NCI-H2196 treated with DMSO at 0.1 percent for 48 hours (cell line): ENCODE measurements at regions not wholly inside any gene's neighbourhood (a gene's known extent, or its start where the extent isn't known, plus 50 kb on each side); places are given as distances from the start of the nearest gene placed in this dataset.
"Not testable (repeated sequence)": the region's sequence is repeated elsewhere in the genome, so short reads cannot be mapped to it uniquely, and the experiment has no call there.

Source experiments
- DNase-seq: peaks from one replicate; lab custom pipeline; 2025; ENCODE audit not compliant: unreplicated experiment; lab: John Stamatoyannopoulos, UW

DNA sequence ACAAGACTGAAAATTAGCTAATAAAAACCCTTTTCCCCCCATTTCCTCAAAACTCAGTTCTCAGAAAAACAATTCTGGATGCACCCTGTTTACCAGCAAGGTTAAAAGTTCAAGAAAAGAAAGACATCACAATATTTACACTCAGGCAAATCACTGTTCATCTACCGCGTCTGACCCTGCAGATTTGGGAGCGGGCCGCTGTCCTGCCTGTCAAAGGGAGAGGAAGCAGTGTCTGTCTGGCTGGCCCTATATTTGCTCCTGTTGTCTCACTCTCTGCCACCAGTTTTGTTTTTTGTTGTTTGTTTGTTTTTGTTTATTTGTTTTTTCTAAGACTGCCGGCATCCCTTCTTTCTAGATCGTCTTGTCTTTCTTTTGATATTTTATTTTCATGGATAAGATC, 299.4 kb downstream of the BCL2L11 start:
- DNase-seq = not testable (repeated sequence)

DNA sequence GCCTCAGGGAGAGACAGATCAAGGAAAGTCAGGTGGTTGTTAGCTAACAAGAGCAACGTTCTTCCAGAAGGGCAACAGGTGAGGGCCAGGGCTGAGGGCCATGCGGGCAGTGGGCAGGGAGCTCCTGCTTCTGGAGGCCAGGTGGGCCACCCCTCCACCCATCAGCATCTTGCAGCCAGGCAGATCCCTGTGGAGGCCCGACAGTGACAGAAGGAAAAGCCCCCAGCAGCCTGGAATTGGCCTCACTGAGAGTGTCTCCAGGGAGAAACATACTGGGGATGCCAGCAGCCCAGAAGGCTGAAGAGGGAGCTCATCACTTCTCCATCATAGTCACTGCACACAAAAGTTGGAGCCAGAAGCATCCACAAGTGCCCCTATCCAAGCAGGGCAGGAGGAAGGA, 300.1 kb downstream of the BCL2L11 start:
- DNase-seq = not testable (repeated sequence)

DNA sequence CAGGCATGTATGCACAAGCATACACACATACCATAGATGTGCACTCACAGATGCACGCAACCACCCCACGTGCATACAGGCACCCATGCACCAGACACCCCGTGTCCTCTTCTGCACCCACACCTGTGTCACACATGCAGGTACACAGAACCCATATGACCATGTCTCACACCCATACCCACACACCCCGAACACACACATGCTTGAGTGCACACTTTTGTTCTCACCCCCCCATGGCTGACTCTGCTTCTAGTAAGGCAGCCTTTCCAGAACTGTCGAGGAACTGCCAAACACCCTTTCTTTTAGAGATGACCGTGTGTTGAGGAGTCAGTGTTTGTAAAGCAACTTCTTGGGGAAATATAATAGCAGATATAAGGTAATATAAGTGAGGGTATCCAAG, 301.2 kb downstream of the BCL2L11 start:
- DNase-seq = not testable (repeated sequence)

DNA sequence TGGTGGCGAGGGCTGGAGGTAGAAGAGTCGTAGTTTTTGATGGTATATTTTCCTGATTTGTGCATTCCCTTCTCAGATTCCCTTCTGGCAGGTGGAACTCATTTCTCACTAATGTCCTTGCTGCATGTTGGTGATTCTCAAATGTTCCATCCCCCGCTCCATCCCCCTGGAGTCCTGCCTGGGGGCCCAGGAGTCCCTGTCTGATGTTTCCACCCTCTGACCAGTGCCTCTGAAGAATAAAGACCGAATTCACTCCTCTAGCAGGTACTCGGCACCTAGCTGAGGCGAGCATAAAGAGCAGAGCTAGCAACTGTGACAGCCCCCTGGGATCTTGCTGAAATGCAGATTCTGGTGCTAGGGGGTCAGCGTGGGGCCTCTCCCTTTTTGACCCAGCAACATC, 301.8 kb downstream of the BCL2L11 start:
- DNase-seq = not testable (repeated sequence)

DNA sequence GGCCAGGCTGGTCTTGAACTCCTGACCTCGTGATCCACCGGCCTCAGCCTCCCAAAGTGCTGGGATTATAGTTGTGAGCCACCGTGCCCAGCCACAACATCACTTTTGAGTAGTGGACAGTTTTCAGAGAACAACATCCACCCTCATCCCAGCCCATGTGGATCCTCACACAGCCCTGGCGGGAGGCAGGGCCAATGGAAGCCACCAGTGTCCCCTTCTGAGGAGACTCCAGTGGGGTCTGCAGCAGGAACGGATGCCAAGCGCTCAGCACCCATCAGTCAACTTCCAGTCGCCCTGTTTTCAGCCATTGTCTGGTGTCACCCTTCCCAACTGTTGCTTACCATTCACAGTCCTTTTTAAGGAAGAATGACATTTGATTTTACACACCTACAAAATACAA, 302.5 kb downstream of the BCL2L11 start:
- DNase-seq = not testable (repeated sequence)

DNA sequence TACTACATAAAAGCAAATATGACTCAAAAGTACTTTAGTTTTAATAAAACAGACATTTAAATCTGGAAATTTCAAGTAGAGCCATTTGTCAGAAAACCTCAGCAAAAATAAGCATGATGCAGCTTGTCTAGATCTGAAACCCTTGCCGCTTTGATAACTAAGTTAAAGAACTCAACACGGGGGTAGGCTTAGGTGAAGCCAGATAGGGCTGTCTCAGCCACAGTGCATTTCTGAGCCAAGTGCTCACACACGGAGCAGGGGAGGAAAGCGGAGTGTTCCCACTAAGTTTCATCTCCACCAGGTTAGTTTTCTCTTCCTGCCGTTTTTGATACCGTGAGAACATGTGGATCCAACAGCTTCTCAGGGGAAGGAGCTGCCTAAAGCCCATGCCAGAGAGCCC, 303.5 kb downstream of the BCL2L11 start:
- not testable (repeated sequence) for DNase-seq

DNA sequence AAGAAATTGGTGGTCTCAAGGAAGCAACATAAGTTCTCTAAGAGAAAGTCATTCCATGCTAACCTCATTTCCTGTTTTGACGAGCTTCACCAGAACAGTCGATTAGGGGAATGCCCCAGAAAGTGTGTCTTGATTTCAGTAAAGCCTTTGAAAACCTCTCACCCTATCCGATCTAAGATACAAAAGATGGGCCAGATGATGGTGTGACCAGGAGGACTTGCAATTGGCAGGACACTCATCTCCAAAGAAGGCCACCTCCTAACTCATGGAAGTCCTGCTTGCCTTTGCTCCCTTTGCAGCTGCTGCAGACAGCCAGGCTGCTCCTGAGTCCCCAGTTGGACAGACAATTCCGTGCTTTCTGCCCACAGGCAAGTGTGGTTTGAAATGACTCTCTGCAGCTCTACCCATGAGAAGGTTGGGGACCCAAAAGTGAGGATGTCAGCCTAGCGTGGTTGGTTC, 304.2 kb downstream of the BCL2L11 start:
- DNase-seq = not testable (repeated sequence)

DNA sequence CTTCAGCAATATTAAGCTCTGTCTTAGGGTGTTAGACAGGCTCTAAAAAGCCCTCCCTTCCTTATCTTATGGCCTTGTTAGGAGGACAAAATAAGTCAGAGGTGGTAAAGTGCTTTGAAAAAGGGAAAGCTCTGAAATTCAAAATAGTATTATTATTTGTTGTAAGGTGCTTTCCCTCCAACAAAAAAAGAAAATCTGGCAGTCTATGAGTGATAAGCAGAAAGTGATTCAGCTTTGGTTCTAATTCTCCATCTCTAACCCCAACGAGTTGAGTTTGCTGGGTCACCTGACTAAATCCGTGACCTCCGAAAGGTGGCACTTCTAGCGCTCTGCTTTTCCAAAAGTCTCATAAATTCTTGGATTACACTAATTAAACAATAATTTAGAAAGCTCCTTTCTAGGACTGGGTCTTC, 305.1 kb downstream of the BCL2L11 start:
- not testable (repeated sequence) for DNase-seq

DNA sequence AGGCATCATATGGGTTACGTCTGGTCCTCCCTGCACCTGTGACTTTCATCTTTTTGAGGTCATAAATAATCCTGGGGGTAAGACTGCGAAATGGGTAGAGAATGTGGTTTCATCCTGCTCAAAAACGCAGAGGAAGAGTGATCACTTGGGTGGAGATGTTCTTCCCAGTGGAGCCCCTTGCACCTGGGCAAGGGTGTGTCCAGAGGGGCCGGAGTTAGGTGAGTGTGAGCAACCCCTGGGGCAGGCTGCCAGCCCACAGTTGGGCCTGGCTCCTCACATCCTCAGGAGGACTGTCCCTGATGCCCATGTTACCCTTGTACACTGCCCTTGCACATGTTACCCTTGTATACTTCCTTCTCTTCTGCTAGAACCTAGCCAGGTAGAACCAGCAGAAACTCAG, 306.6 kb downstream of the BCL2L11 start:
- DNase-seq = not testable (repeated sequence)

DNA sequence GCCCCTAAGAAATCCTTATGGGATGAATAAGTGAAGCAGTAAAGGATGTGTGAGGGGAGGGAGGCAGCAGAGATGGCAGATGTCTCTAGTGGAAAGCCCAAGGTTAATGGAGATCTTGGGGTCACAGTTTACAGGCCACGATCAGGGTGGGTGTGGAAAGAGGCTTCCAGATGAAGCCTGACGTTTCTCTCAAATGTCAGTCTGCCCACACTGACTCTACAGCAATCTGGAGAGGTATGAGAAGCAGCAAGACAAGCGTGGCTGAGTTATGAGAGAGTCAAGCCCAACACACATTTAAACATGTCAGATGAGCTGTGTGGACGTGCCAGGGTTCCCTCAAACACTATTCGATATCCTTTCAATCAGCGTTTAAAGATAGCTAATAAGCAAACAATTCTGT, 308.2 kb downstream of the BCL2L11 start:
- DNase-seq = not testable (repeated sequence)

DNA sequence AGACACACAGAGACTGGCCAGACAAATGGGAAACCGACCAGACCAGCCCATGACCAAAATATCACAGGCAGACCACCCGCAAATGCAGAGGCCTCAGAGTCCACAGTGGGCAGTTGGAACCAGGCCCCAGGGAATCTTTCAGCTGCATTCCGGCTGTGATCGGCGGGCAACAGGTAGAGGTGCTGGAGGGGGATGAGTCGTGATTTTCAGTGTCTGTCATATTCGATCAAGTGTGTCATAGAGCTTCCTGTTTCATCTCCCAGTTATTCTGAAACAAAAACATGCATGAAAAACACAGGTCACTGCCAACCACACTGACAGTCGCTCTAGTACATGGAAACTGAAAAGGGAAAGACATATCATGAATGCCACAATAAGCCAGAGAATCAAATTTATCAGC, 308.6 kb downstream of the BCL2L11 start:
- not testable (repeated sequence) for DNase-seq

DNA sequence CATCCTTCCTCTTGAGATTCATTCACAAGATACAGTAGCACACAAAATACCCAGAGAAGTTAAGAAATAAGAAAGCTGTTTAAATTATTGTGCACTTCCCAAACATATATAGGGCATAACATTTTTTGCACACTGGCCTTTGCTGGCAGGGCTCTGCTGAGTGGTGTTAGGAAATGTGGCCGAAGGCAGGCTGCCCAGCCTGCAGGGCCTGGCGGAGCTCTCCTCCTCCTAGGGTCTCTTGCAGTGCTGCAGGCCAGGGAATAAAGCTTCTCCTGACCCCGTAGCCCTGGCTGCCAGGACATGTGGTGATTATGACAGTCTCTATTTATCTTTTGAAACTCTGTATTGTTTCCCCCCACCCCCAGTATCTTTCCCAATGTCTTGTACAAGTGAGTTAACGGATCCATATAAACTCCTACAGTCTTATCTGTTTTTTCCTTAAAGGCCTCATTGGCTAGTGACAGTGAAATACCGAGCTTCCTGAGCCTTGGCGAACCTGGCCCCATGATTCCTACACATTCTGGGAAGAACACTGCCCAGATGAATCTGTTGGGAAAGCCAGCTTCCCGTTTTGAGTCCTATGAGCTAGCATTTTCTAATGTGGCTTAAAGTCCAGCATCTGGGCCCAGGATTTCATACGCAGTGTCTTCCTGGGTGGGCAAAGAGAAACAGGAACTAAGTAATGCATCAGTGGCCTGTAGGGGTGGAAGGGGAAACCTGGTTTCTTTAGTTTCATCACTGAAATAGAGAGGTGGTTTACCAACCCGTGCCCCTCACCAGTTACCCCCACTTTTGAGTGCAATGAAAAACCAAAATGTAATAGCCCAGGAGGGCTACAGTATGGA, 310.3 kb downstream of the BCL2L11 start:
- DNase-seq = not testable (repeated sequence)

DNA sequence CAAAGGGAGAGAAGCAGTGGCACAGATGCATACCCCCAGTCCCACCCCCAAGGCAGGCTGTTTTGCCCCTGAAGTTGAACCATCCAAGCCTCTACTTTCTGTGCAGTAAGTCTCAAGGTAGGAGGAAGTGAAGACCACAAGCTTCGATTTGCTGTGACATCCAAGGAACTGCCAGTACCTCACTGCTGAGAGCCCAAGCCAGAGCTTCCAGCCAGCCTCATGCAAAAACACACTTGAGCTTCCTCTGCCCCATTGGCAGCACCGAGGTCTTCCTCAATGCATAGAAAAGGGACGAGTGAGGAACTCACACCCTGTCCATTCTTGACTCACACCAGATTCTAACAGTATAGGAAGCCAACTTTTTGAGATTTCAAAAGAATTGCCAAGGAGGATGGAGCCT, 311.7 kb downstream of the BCL2L11 start:
- not testable (repeated sequence) for DNase-seq

DNA sequence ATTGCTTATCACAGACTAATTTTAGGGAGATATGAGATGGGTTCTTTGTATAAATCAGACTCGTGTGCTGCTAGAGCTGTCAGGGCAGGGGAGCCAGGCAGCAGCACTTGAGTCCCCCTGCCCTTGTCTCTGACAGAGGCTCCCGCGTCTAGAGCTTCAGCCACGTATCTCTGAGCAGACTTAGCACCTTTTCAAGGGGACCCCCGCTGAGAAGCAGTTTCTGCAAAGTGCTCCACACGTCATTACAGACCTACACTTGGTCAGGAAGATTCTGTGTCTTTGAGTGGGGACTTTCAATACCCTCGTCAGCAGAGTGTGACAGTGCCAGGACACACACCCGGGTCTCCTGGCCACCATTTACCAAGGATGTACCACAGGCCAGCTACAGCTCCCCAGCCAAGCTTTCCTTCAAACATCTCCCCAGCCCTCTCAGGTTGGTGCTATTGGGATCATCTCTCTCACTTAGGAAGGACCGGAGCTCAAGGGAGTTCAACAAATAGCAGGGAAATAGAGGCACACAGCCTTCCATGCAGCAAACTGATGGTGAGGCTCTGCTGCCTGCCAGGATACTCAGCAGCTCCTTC, 312.3 kb downstream of the BCL2L11 start:
- not testable (repeated sequence) for DNase-seq

DNA sequence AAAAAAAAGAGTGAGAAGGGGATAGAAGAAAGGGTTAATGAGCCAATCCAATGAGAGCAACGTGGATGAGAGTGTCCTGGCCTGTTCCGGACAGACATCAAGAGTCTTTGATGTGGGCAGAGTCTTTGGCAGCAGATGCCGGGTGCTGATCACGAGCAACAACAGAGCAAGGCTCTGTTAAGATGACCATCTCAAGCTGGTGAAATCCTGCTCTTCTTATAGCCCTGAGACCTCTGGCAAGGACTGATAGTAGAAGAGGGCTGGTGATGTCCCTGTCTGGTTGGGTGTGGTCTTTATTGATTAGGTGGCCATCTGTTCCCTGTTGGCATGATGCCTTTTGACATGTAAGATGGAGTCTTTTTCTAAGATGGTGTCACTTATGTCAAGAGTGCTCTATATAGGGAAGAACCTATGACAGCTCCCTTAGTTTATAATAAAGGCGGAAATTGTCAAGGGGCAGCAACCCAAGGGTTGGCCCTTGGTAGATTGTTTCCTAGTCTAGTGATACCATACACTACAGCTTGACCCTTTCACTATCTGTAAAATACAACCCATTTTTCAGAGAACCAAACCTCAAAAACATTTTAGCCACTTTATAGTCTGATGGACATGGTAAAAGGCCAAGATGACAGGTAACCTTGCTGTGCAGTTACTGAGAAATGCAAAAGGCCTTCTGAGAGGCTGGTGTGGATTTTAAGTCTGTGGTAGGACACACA, 313.3 kb downstream of the BCL2L11 start:
- not testable (repeated sequence) for DNase-seq

DNA sequence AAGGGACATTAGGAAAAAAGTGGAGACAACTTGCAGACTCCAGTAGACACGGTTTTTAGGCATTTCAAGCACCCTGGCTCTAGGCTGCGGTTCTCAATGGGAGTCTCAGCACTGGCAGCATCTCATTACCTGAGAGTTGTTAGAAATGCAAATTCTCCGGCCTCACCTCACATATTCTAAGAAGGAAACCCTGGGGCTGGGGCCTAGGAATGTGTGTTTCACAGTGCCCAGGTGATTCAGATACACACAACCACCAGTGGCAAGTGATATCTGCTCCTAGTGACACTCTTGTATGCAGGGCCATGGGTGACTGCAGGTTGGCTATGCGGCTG, 313.9 kb downstream of the BCL2L11 start:
- DNase-seq = not testable (repeated sequence)

DNA sequence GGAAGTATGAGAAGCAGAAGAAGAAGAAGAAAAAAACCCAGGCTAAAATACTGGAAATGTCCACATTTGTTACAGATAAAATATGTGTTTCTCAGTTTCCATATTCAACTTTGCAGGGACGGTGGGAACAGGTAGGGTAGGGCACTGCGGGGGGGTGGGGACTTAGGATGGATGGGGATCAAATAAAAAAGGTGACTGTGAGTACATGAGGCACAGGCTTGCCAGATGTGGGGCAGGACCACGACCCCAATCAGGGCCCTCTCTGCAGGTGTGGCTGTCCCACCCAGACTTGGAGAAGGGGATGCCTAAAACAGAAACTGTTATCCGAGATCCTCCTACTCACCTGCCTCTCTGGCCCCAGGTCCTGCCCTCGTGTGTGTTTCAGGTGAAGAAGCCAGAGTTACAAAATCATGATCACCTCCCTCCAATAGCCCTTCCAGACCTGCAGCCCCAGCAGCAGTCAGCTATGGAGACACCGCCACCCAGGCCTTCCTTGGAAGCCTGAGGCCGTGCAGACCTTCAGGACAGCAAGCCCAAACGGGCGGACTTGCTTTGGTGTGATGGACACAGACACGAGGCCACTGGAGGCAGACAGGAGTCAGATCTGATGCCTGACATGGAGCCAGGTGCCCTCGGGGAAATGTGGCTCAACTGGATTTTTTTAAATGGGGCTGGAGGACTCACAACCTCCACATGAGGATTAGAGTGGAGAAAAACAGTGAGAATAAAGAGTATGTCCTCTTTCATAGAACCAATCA, 315.0 kb downstream of the BCL2L11 start:
- DNase-seq = not testable (repeated sequence)

DNA sequence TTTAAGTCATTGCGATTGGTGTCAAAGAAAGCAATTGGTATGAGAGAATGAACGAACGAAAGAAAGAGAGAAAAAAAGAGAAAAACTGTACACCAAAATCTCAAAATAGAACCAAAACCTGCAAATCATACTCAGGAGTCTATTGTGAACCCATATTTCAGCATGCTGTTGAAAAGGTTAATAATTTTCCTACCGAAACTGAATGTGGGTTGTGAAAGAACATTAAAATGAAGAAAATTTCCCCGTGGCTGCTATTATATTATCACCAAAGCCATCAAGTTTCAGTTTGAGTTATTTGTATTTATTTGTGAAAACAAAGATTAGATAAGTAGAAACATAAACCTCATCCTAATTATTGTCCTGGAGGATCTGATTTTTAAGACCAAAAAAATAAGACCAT, 315.7 kb downstream of the BCL2L11 start:
- not testable (repeated sequence) for DNase-seq

DNA sequence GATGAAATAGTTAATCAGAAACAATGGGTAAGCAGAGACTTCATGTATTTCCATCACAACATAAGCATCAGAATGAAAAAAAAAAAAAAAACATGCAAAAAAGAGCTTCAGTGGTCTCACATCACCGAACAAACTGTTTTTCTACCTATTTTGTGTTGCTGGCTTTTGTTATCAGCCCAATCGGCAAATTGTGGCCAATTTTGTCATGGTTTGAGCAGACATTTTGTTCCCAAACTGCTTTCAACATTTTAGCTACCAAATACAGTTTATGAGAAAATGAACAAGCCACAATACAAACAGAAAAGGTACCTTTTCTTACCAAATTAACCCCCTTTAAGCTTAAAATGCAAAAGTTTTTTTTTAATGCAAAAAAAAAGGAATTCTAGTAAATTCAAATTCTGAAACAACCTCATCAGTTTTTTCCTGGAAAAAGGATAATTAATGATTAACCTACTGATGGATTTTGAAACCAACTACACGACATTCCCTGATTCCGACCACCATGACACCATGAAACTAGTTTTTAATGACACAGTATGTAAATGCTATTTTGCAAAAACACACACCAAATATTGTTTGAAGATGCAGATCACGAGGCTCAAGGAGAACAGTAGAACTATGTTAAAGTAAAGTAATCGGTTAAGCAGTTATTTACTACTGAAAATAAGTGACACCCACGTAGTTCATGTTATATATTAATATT, 316.7 kb downstream of the BCL2L11 start:
- DNase-seq = not testable (repeated sequence)

DNA sequence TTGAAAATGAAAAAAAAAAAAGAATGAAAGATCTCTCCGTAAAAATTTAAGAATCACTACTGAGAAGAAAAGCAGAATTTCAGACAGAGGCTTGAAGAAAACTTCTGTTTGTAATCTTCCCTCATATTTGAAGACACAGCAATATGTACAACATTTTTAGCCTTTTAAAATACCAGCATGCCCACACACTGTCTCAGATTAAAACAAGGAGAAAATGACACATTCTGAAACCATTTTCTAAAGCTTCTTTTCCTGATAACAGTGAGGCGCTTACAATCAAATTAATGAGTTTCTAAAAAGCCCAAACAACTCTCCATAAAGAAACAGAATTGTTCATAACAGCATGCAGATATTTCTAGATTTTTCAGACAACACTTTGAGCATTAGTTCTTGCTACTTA, 317.4 kb downstream of the BCL2L11 start:
- DNase-seq = not testable (repeated sequence)
